Lung (tissue), 11 donors: ENCODE measurements at regions not wholly inside any gene's neighbourhood (a gene's known extent, or its start where the extent isn't known, plus 50 kb on each side); places are given as distances from the start of the nearest gene placed in this dataset.

ENCODE experiments used
- ATAC-seq: fragments of 200-7000 bp; cut with Tn5 transposase; one replicate; pipeline ENCODE4 v1.9.1; 2020; ENCODE audit warnings: moderate number of reproducible peaks; ENCODE audit not compliant: insufficient read depth, low FRiP score
- DNase-seq, 3 donors: peaks; one replicate each; pipeline ENCODE4 v3.0.0-alpha.2; 2013 to 2017
- H3K27ac ChIP-seq, 2 donors: one replicate each; pipeline ENCODE4 v1.5.1; 2013; ENCODE audit warnings: mild to moderate bottlenecking in 2 of 2, moderate library complexity in 2 of 2, control low read depth in 1 of 2, inconsistent platforms in 1 of 2, low read depth in 1 of 2, low read length in 1 of 2
- H3K27me3 ChIP-seq, 3 donors: one replicate each; pipeline ENCODE4 v1.5.1; 2013; ENCODE audit warnings: low read length in 2 of 3; ENCODE audit not compliant: control insufficient read depth in 3 of 3, insufficient read depth in 3 of 3
- H3K36me3 ChIP-seq, 4 donors: one replicate each; pipeline ENCODE4 v1.5.1; 2013; ENCODE audit warnings: low read length in 4 of 4, mild to moderate bottlenecking in 1 of 4, moderate library complexity in 1 of 4; ENCODE audit not compliant: control insufficient read depth in 4 of 4, insufficient read depth in 4 of 4
- H3K4me1 ChIP-seq, 5 donors: one replicate each; pipeline ENCODE4 v1.5.1; 2013; ENCODE audit warnings: low read length in 5 of 5, mild to moderate bottlenecking in 2 of 5, moderate library complexity in 1 of 5; ENCODE audit not compliant: control insufficient read depth in 5 of 5, insufficient read depth in 5 of 5
- H3K4me3 ChIP-seq: one replicate; pipeline ENCODE4 v1.5.1; 2013; ENCODE audit warnings: mild to moderate bottlenecking, control low read depth, moderate library complexity
- H3K9ac ChIP-seq, 2 donors: one replicate each; pipeline ENCODE4 v1.5.1; 2013; ENCODE audit warnings: low read length in 2 of 2, control low read depth in 1 of 2; ENCODE audit not compliant: insufficient read depth in 1 of 2
- H3K9me3 ChIP-seq, 4 donors: one replicate each; pipeline ENCODE4 v1.5.1; 2013; ENCODE audit warnings: low read length in 3 of 4, mild to moderate bottlenecking in 1 of 4, moderate library complexity in 1 of 4; ENCODE audit not compliant: control insufficient read depth in 4 of 4, insufficient read depth in 3 of 4
- WGBS, 2 donors: extraction: QIAGEN DNeasy Blood & Tissue Kit; methylation state at CpG; one replicate each; pipeline ENCODE4 v1.1.7; 2013; 5-methylcytosine and 5-hydroxymethylcytosine counted together
- TF ChIP-seq, protein P1 (sequence below): IDR thresholded peaks from 2 replicates; pipeline ENCODE4 v1.5.1; 2012; ENCODE audit warnings: mild to moderate bottlenecking; ENCODE audit errors: control extremely low read depth, extremely low read depth
- donor health status: control.
- donor health status: control.
- donor health status: Bipolar disorder and iron deficiency.
- donor health status: healthy.
- donor health status: DM: yes; HTN: yes; CAD: no.

DNA sequence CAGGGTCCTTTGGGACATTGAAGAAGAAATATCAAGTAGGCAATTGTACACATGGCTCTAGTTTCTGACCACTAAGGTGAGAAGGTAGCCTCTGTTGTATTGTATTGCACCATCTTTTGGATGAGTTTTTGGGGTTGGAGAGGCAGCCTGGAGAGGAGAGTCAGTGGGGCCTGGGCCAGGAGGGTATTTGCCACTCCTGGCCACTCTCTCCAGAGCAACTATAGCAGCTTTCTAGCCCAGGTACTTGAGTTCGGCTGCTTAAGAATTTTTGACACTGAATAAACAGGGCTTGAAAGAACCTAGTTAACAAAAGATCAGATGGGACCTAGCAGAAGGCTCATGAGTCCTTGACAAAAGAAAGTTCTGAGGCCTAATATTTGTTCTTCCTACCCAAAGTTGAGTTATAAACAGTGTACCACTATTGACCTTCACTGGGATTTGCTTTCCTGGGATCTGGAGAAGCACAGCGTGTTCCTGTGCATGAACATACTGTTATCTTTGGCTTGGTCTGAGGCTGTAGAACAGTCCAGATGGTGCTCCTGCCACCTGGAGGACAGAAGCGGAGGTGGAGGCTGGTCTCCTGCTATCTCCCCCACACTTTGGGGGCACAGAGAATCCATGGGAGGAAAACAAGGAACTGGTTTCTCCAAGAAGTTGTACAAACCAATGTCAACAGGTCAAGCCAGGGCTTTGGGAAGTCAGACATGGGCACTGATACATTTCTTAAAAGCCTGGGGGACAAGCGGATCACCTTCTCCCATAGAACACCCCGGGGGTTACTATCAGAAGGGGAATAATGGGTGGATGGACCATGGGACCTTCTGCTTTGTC, 110.4 kb upstream of the LIFR start:
- H3K27ac ChIP-seq: no peak overlapping the region

DNA sequence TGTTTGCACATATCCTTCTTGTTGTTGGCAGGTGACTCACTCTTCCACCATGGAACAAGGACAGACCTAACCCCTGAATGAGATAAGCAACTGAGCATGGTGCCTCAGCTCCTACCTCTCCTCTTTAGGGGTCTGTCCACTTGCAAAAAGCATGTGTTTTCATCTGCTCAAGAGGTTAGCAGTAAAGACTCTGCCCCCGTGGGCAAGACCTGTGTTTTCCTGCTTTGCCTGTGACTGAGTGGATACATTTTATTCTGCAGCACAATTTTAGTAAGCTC, 111.0 kb upstream of the LIFR start:
- no peak for ATAC-seq
- Histone ChIP-seq H3K9me3 (no peaks in the 10 kb centered on the region), H3K4me1 (peaks cover 3 to 23% (median 12%) of the 10 kb centered on the region in 5 donors), H3K36me3 (no peaks in the 10 kb centered on the region), H3K27me3 (no peaks in the 10 kb centered on the region), H3K4me3 (no peak overlapping the region), H3K27ac (no peak overlapping the region), H3K9ac (no peak overlapping the region)
- no peak for DNase-seq
- TF ChIP-seq, protein P1, sequence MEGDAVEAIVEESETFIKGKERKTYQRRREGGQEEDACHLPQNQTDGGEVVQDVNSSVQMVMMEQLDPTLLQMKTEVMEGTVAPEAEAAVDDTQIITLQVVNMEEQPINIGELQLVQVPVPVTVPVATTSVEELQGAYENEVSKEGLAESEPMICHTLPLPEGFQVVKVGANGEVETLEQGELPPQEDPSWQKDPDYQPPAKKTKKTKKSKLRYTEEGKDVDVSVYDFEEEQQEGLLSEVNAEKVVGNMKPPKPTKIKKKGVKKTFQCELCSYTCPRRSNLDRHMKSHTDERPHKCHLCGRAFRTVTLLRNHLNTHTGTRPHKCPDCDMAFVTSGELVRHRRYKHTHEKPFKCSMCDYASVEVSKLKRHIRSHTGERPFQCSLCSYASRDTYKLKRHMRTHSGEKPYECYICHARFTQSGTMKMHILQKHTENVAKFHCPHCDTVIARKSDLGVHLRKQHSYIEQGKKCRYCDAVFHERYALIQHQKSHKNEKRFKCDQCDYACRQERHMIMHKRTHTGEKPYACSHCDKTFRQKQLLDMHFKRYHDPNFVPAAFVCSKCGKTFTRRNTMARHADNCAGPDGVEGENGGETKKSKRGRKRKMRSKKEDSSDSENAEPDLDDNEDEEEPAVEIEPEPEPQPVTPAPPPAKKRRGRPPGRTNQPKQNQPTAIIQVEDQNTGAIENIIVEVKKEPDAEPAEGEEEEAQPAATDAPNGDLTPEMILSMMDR: no peak
- WGBS, 2 donors: 54 to 70% methylated on average over 1 of the region's 1 CpG

More for the DNA sequence above, 110.4 kb upstream of the LIFR start:
- Histone ChIP-seq H3K4me3 (no peak overlapping the region), H3K27me3 (no peaks in the 10 kb centered on the region), H3K4me1 (peaks cover 3 to 23% (median 11%) of the 10 kb centered on the region in 5 donors), H3K9ac (no peak overlapping the region), H3K9me3 (no peaks in the 10 kb centered on the region), H3K36me3 (no peaks in the 10 kb centered on the region)
- WGBS, 2 donors: 68% methylated on average over 5 of the region's 5 CpGs
- TF ChIP-seq, protein P1: peak; percentile 38
- ATAC-seq: peak; percentile 53
- DNase-seq: peak in 2 of 3 donors; percentile 46 to 67

DNA sequence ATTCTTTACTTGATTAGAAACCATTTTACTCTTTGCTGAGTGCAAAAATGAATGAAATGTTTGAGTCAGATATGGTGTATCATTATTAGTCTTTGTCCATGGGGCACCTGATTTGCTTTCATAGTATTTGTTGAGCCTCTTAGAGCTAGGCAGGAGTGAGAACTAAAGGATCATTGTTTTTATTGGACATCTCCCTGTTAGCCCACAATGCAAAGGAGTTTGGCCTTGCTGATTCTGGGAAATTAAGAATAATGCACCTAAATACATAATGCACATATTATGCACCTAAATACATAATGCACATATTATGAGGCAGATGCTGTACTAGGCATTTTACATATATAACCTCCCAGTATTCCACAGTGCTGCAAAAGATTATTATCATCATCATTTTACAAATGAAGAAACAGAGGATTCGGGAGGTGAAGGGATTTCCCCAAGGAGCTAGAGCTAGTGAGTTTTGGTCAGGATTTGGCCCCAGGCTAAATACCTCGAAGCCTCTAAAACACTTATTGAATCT, 113.0 kb upstream of the LIFR start:
- TF ChIP-seq, protein P1: no peak
- ATAC-seq (no peak), DNase-seq (no peak)
- Histone ChIP-seq H3K36me3 (no peaks in the 10 kb centered on the region), H3K9ac (no peak overlapping the region), H3K9me3 (peaks cover 0 to 1% (median 0%) of the 10 kb centered on the region in 4 donors), H3K27ac (no peak overlapping the region), H3K4me1 (peaks cover 3 to 16% (median 9%) of the 10 kb centered on the region in 5 donors), H3K27me3 (no peaks in the 10 kb centered on the region), H3K4me3 (no peak overlapping the region)
- WGBS, 2 donors: 89% methylated on average over 2 of the region's 2 CpGs
